ENCODE measurements at regions not wholly inside any gene's neighbourhood (a gene's known extent, or its start where the extent isn't known, plus 50 kb on each side); places are given as distances from the start of the nearest gene placed in this dataset.
"Not testable (repeated sequence)": the region's sequence is repeated elsewhere in the genome, so short reads cannot be mapped to it uniquely, and the experiment has no call there.

- H3K9ac ChIP-seq (ENCODE audit: low read depth, low read length), result no peak overlapping the region
- H3K4me1 ChIP-seq (ENCODE audit: control insufficient read depth, insufficient read depth, low read length), result no peaks in the 10 kb centered on the region
- H3K36me3 ChIP-seq (ENCODE audit: control insufficient read depth, insufficient read depth, low read length), result no peaks in the 10 kb centered on the region
- no peaks in the 10 kb centered on the region for H3K9me3 ChIP-seq (ENCODE audit: control insufficient read depth, insufficient read depth, low read length)
- H3K27me3 ChIP-seq (ENCODE audit: control insufficient read depth, insufficient read depth, low read length), result no peaks in the 10 kb centered on the region
- no peak overlapping the region for H3K4me3 ChIP-seq (ENCODE audit: low read depth, low read length)
Observed at GRCh38 chr7:25600262-25600920, 372.1 kb upstream of the NPVF start.

GRCh38 chr7:25602730-25603426 lies 374.6 kb upstream of the NPVF start:
- H3K4me3 ChIP-seq (ENCODE audit: low read depth, low read length); H3K27me3 ChIP-seq (ENCODE audit: control insufficient read depth, insufficient read depth, low read length); H3K9me3 ChIP-seq (ENCODE audit: control insufficient read depth, insufficient read depth, low read length); H3K4me1 ChIP-seq (ENCODE audit: control insufficient read depth, insufficient read depth, low read length); H3K36me3 ChIP-seq (ENCODE audit: control insufficient read depth, insufficient read depth, low read length); H3K9ac ChIP-seq (ENCODE audit: low read depth, low read length): not testable (repeated sequence)

GRCh38 chr7:25603427-25603740 lies 375.1 kb upstream of the NPVF start:
- not testable (repeated sequence) for H3K9ac ChIP-seq (ENCODE audit: low read depth, low read length); H3K4me3 ChIP-seq (ENCODE audit: low read depth, low read length); H3K36me3 ChIP-seq (ENCODE audit: control insufficient read depth, insufficient read depth, low read length); H3K9me3 ChIP-seq (ENCODE audit: control insufficient read depth, insufficient read depth, low read length); H3K27me3 ChIP-seq (ENCODE audit: control insufficient read depth, insufficient read depth, low read length); H3K4me1 ChIP-seq (ENCODE audit: control insufficient read depth, insufficient read depth, low read length)

DNA sequence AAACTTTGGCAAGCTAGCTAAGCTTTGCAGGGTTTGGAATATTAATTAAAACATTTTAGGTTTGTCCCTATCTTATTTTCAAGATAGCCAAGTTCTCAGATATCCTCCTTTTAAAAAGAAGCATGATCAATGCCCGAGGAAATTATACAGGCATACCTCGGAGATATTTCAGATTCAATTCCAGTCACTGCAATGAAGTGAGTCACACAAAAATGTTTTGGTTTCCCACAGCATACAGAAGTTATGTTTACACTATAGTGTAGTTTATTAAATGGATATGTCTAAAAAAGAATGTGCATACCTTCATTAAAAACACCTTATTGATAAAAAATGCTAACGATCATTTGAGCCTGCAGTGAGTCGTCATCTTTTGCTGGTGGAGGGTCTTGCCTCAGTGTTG lies 382.9 kb upstream of the NPVF start:
- Histone ChIP-seq H3K4me3 (ENCODE audit: low read depth, low read length) (no peak overlapping the region), H3K36me3 (ENCODE audit: control insufficient read depth, insufficient read depth, low read length) (no peaks in the 10 kb centered on the region), H3K9me3 (ENCODE audit: control insufficient read depth, insufficient read depth, low read length) (no peaks in the 10 kb centered on the region), H3K27me3 (ENCODE audit: control insufficient read depth, insufficient read depth, low read length) (no peaks in the 10 kb centered on the region), H3K9ac (ENCODE audit: low read depth, low read length) (no peak overlapping the region), H3K4me1 (ENCODE audit: control insufficient read depth, insufficient read depth, low read length) (no peaks in the 10 kb centered on the region)

GRCh38 chr7:25613912-25614311 lies 385.6 kb upstream of the NPVF start:
- no peaks in the 10 kb centered on the region for H3K9me3 ChIP-seq (ENCODE audit: control insufficient read depth, insufficient read depth, low read length)

GRCh38 chr7:25614415-25614814 lies 386.1 kb upstream of the NPVF start:
- Histone ChIP-seq H3K9ac (ENCODE audit: low read depth, low read length) (no peak overlapping the region), H3K36me3 (ENCODE audit: control insufficient read depth, insufficient read depth, low read length) (no peaks in the 10 kb centered on the region)

More at GRCh38 chr7:25613912-25614311, 385.6 kb upstream of the NPVF start:
- H3K4me1 ChIP-seq (ENCODE audit: control insufficient read depth, insufficient read depth, low read length), result no peaks in the 10 kb centered on the region
- no peaks in the 10 kb centered on the region for H3K27me3 ChIP-seq (ENCODE audit: control insufficient read depth, insufficient read depth, low read length)
- H3K9ac ChIP-seq (ENCODE audit: low read depth, low read length), result no peak overlapping the region
- no peak overlapping the region for H3K4me3 ChIP-seq (ENCODE audit: low read depth, low read length)
- no peaks in the 10 kb centered on the region for H3K36me3 ChIP-seq (ENCODE audit: control insufficient read depth, insufficient read depth, low read length)

DNA sequence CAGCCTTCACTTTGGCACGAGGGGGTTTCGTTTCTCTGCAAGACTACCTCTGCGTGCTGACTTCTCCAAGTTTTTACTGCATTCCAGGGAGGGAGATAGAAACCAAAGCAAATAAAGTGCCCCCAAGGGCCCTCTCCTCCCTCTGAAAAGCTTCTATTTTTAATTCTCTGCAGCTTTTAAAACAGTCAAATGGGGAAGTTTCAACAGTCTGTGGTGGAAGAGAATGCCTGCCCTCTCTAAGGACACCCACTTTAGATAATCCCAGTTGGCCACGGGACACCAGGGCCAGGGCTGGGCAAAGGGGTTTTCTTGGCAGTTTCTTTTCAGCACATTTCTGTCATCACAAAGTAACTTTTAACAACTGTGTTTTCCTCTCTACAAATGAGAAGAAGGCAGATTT lies 386.7 kb upstream of the NPVF start:
- no peak overlapping the region for H3K9ac ChIP-seq (ENCODE audit: low read depth, low read length)
- no peaks in the 10 kb centered on the region for H3K4me1 ChIP-seq (ENCODE audit: control insufficient read depth, insufficient read depth, low read length)
- H3K9me3 ChIP-seq (ENCODE audit: control insufficient read depth, insufficient read depth, low read length), result no peaks in the 10 kb centered on the region
- no peaks in the 10 kb centered on the region for H3K36me3 ChIP-seq (ENCODE audit: control insufficient read depth, insufficient read depth, low read length)
- no peaks in the 10 kb centered on the region for H3K27me3 ChIP-seq (ENCODE audit: control insufficient read depth, insufficient read depth, low read length)
- no peak overlapping the region for H3K4me3 ChIP-seq (ENCODE audit: low read depth, low read length)

More at GRCh38 chr7:25614415-25614814, 386.1 kb upstream of the NPVF start:
- Histone ChIP-seq H3K27me3 (ENCODE audit: control insufficient read depth, insufficient read depth, low read length) (no peaks in the 10 kb centered on the region), H3K4me3 (ENCODE audit: low read depth, low read length) (no peak overlapping the region), H3K4me1 (ENCODE audit: control insufficient read depth, insufficient read depth, low read length) (no peaks in the 10 kb centered on the region), H3K9me3 (ENCODE audit: control insufficient read depth, insufficient read depth, low read length) (no peaks in the 10 kb centered on the region)

DNA sequence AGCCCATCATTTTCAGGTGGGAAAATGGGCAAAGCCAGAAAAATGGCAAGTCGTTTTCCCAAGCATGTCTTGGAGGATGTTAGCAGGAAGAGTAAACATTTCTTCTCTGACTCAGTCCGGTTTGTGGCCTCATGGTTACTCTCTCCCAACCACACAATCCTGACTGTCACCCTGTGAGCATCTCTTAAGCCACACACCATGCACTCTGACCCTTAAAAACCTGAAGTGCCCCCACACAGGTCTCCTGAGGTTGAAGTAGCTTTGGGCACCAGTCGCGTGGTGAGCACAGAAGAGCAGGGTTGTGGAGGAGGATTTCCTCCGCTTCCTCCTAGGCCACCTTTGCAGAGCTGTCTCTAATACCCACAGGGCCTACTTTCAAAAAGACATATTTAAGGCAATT lies 387.3 kb upstream of the NPVF start:
- no peaks in the 10 kb centered on the region for H3K9me3 ChIP-seq (ENCODE audit: control insufficient read depth, insufficient read depth, low read length)
- H3K4me1 ChIP-seq (ENCODE audit: control insufficient read depth, insufficient read depth, low read length), result no peaks in the 10 kb centered on the region
- no peak overlapping the region for H3K4me3 ChIP-seq (ENCODE audit: low read depth, low read length)
- no peaks in the 10 kb centered on the region for H3K27me3 ChIP-seq (ENCODE audit: control insufficient read depth, insufficient read depth, low read length)
- H3K36me3 ChIP-seq (ENCODE audit: control insufficient read depth, insufficient read depth, low read length), result no peaks in the 10 kb centered on the region
- no peak overlapping the region for H3K9ac ChIP-seq (ENCODE audit: low read depth, low read length)

- Histone ChIP-seq H3K4me1 (ENCODE audit: control insufficient read depth, insufficient read depth, low read length) (no peaks in the 10 kb centered on the region), H3K27me3 (ENCODE audit: control insufficient read depth, insufficient read depth, low read length) (no peaks in the 10 kb centered on the region), H3K4me3 (ENCODE audit: low read depth, low read length) (no peak overlapping the region), H3K36me3 (ENCODE audit: control insufficient read depth, insufficient read depth, low read length) (no peaks in the 10 kb centered on the region), H3K9ac (ENCODE audit: low read depth, low read length) (no peak overlapping the region), H3K9me3 (ENCODE audit: control insufficient read depth, insufficient read depth, low read length) (no peaks in the 10 kb centered on the region)
Observed at GRCh38 chr7:25617214-25617613, 388.9 kb upstream of the NPVF start.

GRCh38 chr7:25617673-25618072 lies 389.4 kb upstream of the NPVF start:
- no peak overlapping the region for H3K9ac ChIP-seq (ENCODE audit: low read depth, low read length)
- no peak overlapping the region for H3K4me3 ChIP-seq (ENCODE audit: low read depth, low read length)
- H3K9me3 ChIP-seq (ENCODE audit: control insufficient read depth, insufficient read depth, low read length), result no peaks in the 10 kb centered on the region
- no peaks in the 10 kb centered on the region for H3K4me1 ChIP-seq (ENCODE audit: control insufficient read depth, insufficient read depth, low read length)
- no peaks in the 10 kb centered on the region for H3K36me3 ChIP-seq (ENCODE audit: control insufficient read depth, insufficient read depth, low read length)
- H3K27me3 ChIP-seq (ENCODE audit: control insufficient read depth, insufficient read depth, low read length), result no peaks in the 10 kb centered on the region

- Histone ChIP-seq H3K4me3 (ENCODE audit: low read depth, low read length) (no peak overlapping the region), H3K27me3 (ENCODE audit: control insufficient read depth, insufficient read depth, low read length) (no peaks in the 10 kb centered on the region), H3K9ac (ENCODE audit: low read depth, low read length) (no peak overlapping the region), H3K4me1 (ENCODE audit: control insufficient read depth, insufficient read depth, low read length) (no peaks in the 10 kb centered on the region), H3K36me3 (ENCODE audit: control insufficient read depth, insufficient read depth, low read length) (no peaks in the 10 kb centered on the region), H3K9me3 (ENCODE audit: control insufficient read depth, insufficient read depth, low read length) (no peaks in the 10 kb centered on the region)
Observed at GRCh38 chr7:25619381-25619780, 391.1 kb upstream of the NPVF start.

DNA sequence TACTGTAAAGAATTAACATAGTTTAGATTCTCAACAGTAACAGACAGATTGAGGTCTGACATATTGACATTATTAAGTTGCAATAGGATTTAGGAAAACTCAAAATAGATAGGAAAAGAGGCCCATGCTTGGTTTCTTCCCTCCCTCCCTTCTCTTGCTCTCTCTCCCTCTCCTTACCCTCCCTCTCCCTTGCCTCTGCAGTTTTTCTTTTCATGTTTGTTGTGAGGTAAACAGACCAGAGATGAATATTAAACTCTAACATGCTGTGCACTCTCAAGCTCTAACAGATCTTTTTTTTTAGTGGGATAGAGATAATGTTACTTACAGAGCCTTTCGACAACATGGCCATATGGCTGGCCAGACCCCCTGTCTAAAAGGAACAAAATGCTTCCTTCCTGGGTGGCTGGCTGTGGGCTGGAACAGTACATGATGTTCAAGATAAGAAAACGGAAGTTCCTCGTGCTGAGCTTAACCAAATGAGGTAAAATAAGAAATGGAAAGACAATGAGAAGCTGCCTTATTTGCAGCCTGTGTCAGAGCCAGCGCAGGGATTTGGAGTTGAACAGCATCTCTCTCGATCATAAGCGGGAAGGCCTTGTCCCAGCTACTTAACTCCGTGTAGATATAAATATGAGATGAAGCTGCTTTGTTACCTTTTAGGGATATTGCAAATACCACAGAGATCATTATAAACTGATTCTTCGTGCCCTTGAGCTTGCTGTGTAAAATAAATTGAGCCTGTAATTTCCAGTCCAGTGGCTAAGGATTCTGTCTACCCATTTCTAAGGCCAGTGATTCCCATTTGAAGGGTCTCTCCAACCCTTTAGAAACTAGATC lies 391.9 kb upstream of the NPVF start:
- H3K9me3 ChIP-seq (ENCODE audit: control insufficient read depth, insufficient read depth, low read length), result no peaks in the 10 kb centered on the region
- no peaks in the 10 kb centered on the region for H3K36me3 ChIP-seq (ENCODE audit: control insufficient read depth, insufficient read depth, low read length)
- no peak overlapping the region for H3K9ac ChIP-seq (ENCODE audit: low read depth, low read length)
- H3K4me3 ChIP-seq (ENCODE audit: low read depth, low read length), result no peak overlapping the region
- no peaks in the 10 kb centered on the region for H3K27me3 ChIP-seq (ENCODE audit: control insufficient read depth, insufficient read depth, low read length)
- H3K4me1 ChIP-seq (ENCODE audit: control insufficient read depth, insufficient read depth, low read length), result no peaks in the 10 kb centered on the region

Measured in iPS-15b (cell line).